Right lobe of liver (tissue), 4 donors: ENCODE measurements at regions not wholly inside any gene's neighbourhood (a gene's known extent, or its start where the extent isn't known, plus 50 kb on each side); places are given as distances from the start of the nearest gene placed in this dataset.

Experiments
- CTCF ChIP-seq, 4 donors: fragments of 200-600 bp in 3 of 4; fragments of 450-650 bp in 1 of 4; IDR thresholded peaks; one replicate each; pipeline versions ENCODE4 v1.5.1 to v1.8.0; 2016 to 2022; ENCODE audit warnings: antibody characterized with exemption in 4 of 4, mild to moderate bottlenecking in 2 of 4
- POLR2A ChIP-seq: fragments of 450-650 bp; IDR thresholded peaks from one replicate; pipeline ENCODE4 v1.6.1; 2017; ENCODE audit warnings: antibody characterized with exemption, mild to moderate bottlenecking
- donor health status: DM: no; HTN: no; CAD: no.
- donor health status: DM: no; HTN: no; CAD: no.
- donor health status: DM: no; HTN: yes; CAD: no.

DNA sequence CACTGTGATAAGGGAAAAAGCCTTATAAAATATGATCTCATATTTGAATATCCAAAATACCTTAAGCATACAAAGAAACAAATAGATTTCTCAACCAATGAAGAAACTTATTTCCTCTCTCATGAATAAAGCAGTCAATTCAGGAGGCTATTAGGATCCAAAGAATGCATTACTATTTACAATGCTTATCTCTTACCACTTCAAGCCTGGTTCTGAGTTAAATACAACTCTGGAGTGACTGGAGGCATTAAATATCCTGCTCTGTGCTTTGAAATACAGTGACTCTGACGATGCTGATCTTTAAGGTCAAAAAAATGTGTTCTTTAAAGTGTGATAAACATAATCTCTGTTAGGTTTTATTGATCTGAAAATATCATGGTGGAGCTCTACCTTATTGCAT, 493.2 kb downstream of the ZWINT start:
- no peak for TF ChIP-seq CTCF (IDR thresholded peaks at IDR 0.05)
- no peak for TF ChIP-seq POLR2A
